ENCODE measurements at regions not wholly inside any gene's neighbourhood (a gene's known extent, or its start where the extent isn't known, plus 50 kb on each side); places are given as distances from the start of the nearest gene placed in this dataset.

DNA sequence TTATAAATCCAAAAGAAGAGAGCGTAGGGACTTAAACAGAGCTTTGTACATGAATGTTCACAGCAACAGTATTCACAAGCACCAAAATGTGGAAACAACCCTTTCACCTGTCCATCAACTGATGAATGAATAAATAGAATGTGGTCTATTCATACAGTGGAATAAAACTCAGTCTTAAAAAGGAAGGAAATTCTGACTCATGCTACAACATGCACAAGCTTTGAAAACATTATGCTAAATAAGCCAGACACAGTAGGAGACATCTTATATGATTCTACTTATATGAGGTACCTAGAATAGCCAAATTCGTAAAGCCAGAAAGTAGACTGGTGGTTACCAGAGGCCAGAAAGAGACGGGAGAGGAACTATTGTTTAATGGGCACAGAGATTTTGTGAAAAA is 74.3 kb downstream of the SHANK2 start (continued):
- TF ChIP-seq, protein P1, sequence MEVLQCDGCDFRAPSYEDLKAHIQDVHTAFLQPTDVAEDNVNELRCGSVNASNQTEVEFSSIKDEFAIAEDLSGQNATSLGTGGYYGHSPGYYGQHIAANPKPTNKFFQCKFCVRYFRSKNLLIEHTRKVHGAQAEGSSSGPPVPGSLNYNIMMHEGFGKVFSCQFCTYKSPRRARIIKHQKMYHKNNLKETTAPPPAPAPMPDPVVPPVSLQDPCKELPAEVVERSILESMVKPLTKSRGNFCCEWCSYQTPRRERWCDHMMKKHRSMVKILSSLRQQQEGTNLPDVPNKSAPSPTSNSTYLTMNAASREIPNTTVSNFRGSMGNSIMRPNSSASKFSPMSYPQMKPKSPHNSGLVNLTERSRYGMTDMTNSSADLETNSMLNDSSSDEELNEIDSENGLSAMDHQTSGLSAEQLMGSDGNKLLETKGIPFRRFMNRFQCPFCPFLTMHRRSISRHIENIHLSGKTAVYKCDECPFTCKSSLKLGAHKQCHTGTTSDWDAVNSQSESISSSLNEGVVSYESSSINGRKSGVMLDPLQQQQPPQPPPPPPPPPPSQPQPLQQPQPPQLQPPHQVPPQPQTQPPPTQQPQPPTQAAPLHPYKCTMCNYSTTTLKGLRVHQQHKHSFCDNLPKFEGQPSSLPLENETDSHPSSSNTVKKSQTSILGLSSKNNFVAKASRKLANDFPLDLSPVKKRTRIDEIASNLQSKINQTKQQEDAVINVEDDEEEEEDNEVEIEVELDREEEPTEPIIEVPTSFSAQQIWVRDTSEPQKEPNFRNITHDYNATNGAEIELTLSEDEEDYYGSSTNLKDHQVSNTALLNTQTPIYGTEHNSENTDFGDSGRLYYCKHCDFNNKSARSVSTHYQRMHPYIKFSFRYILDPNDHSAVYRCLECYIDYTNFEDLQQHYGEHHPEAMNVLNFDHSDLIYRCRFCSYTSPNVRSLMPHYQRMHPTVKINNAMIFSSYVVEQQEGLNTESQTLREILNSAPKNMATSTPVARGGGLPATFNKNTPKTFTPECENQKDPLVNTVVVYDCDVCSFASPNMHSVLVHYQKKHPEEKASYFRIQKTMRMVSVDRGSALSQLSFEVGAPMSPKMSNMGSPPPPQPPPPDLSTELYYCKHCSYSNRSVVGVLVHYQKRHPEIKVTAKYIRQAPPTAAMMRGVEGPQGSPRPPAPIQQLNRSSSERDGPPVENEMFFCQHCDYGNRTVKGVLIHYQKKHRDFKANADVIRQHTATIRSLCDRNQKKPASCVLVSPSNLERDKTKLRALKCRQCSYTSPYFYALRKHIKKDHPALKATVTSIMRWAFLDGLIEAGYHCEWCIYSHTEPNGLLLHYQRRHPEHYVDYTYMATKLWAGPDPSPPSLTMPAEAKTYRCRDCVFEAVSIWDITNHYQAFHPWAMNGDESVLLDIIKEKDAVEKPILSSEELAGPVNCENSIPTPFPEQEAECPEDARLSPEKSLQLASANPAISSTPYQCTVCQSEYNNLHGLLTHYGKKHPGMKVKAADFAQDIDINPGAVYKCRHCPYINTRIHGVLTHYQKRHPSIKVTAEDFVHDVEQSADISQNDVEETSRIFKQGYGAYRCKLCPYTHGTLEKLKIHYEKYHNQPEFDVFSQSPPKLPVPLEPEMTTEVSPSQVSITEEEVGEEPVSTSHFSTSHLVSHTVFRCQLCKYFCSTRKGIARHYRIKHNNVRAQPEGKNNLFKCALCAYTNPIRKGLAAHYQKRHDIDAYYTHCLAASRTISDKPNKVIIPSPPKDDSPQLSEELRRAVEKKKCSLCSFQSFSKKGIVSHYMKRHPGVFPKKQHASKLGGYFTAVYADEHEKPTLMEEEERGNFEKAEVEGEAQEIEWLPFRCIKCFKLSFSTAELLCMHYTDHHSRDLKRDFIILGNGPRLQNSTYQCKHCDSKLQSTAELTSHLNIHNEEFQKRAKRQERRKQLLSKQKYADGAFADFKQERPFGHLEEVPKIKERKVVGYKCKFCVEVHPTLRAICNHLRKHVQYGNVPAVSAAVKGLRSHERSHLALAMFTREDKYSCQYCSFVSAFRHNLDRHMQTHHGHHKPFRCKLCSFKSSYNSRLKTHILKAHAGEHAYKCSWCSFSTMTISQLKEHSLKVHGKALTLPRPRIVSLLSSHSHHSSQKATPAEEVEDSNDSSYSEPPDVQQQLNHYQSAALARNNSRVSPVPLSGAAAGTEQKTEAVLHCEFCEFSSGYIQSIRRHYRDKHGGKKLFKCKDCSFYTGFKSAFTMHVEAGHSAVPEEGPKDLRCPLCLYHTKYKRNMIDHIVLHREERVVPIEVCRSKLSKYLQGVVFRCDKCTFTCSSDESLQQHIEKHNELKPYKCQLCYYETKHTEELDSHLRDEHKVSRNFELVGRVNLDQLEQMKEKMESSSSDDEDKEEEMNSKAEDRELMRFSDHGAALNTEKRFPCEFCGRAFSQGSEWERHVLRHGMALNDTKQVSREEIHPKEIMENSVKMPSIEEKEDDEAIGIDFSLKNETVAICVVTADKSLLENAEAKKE (CRISPR knock-in tag; IDR thresholded peaks at IDR 0.05), result no peak
- no peak for TF ChIP-seq POLR2AphosphoS5 (IDR thresholded peaks at IDR 0.05; ENCODE audit: low read depth)

GRCh38 chr11:71176812-71177211 is 75.6 kb downstream of the SHANK2 start:
- Histone ChIP-seq H3K36me3 (ENCODE audit: insufficient read depth) (0 out of 2 replicates have a peak, but pooled peaks cover 3% of the 10 kb centered on the region), H3K4me1 (ENCODE audit: insufficient read depth) (peaks cover 38% of the 10 kb centered on the region), H3K4me3 (no peak overlapping the region), H3K4me2 (no peak overlapping the region), H2AFZ (no peak overlapping the region), H3K27me3 (ENCODE audit: insufficient read depth) (no peaks in the 10 kb centered on the region), H3K27ac (ENCODE audit: low read depth) (no peak overlapping the region), H3F3A (replicated peaks; ENCODE audit: low read depth) (no peaks in the 10 kb centered on the region), H3K79me2 (replicated peaks; ENCODE audit: insufficient read depth) (peaks cover 93% of the 10 kb centered on the region), H3K9me2 (ENCODE audit: insufficient read depth) (no peaks in the 10 kb centered on the region), H4K20me1 (replicated peaks; ENCODE audit: insufficient read depth) (peaks cover 22% of the 10 kb centered on the region; the same call in 1 of the 2 replicates)
- H3K9me3 Mint-ChIP-seq, result peaks cover 10% of the 10 kb centered on the region
- DNase-seq (ENCODE audit: low spot score) (no peak), ATAC-seq (no peak)
- H3K4me3 Mint-ChIP-seq, result no peak overlapping the region
- H3K4me1 Mint-ChIP-seq, result peaks cover 58% of the 10 kb centered on the region
- peaks cover 4% of the 10 kb centered on the region for H3K27me3 Mint-ChIP-seq (ENCODE audit: insufficient read depth, low read depth, poor library complexity)
- no peak overlapping the region for H3K27ac Mint-ChIP-seq
- no peak for TF ChIP-seq JUNB (IDR thresholded peaks at IDR 0.05; ENCODE audit: unreplicated experiment)
- TF ChIP-seq, protein P2, sequence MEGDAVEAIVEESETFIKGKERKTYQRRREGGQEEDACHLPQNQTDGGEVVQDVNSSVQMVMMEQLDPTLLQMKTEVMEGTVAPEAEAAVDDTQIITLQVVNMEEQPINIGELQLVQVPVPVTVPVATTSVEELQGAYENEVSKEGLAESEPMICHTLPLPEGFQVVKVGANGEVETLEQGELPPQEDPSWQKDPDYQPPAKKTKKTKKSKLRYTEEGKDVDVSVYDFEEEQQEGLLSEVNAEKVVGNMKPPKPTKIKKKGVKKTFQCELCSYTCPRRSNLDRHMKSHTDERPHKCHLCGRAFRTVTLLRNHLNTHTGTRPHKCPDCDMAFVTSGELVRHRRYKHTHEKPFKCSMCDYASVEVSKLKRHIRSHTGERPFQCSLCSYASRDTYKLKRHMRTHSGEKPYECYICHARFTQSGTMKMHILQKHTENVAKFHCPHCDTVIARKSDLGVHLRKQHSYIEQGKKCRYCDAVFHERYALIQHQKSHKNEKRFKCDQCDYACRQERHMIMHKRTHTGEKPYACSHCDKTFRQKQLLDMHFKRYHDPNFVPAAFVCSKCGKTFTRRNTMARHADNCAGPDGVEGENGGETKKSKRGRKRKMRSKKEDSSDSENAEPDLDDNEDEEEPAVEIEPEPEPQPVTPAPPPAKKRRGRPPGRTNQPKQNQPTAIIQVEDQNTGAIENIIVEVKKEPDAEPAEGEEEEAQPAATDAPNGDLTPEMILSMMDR (conservative IDR thresholded peaks at IDR 0.05; ENCODE audit: low read depth in 2 of 2), result no peak
- TF ChIP-seq POLR2AphosphoS5 (IDR thresholded peaks at IDR 0.05; ENCODE audit: low read depth), result no peak
- TF ChIP-seq ETS1 (IDR thresholded peaks at IDR 0.05), result no peak
- no peak for TF ChIP-seq EZH2 (IDR thresholded peaks at IDR 0.05; ENCODE audit: low read depth, unreplicated experiment)
- peaks cover 13% of the 10 kb centered on the region for H3K36me3 Mint-ChIP-seq (ENCODE audit: low read depth)
